Stomach (tissue), 8 donors: ENCODE measurements at regions not wholly inside any gene's neighbourhood (a gene's known extent, or its start where the extent isn't known, plus 50 kb on each side); places are given as distances from the start of the nearest gene placed in this dataset.

Source experiments
- DNase-seq, 2 donors: peaks; one replicate each; pipeline versions ENCODE4 v3.0.0 to v3.0.0-alpha.2; 2013 to 2019
- H3K27ac ChIP-seq, 5 donors: fragments of 200-600 bp in 4 of 5; sonication (generic) in 4 of 5; one replicate each; pipeline ENCODE4 v1.5.1; 2013 to 2019; ENCODE audit warnings: mild to moderate bottlenecking in 1 of 5, moderate library complexity in 1 of 5
- H3K27me3 ChIP-seq, 3 donors: fragments of 200-600 bp; sonication (generic); one replicate each; pipeline ENCODE4 v1.5.1; 2017 to 2019; ENCODE audit warnings: mixed run types in 1 of 3
- H3K36me3 ChIP-seq, 4 donors: fragments of 200-600 bp; sonication (generic); 1 replicate in 3 of 4; 2 replicates in 1 of 4; pipeline ENCODE4 v1.5.1; 2016 to 2019
- H3K4me1 ChIP-seq, 4 donors: fragments of 200-600 bp; sonication (generic); one replicate each; pipeline ENCODE4 v1.5.1; 2016 to 2019
- H3K4me3 ChIP-seq, 4 donors: fragments of 200-600 bp; sonication (generic) in 3 of 4; one replicate each; pipeline ENCODE4 v1.5.1; 2016 to 2019; ENCODE audit warnings: mild to moderate bottlenecking in 1 of 4
- H3K9me3 ChIP-seq, 4 donors: fragments of 200-600 bp; sonication (generic); one replicate each; pipeline ENCODE4 v1.5.1; 2016 to 2019
- EP300 ChIP-seq: sonication (generic); formaldehyde crosslinking; IDR thresholded peaks from one replicate; pipeline ENCODE4 v1.6.1; 2017; ENCODE audit warnings: antibody characterized with exemption
- POLR2A ChIP-seq, 4 donors: fragments of 450-650 bp; IDR thresholded peaks; one replicate each; pipeline ENCODE4 v1.6.1; 2016; ENCODE audit warnings: antibody characterized with exemption in 4 of 4, control low read depth in 2 of 4, mild to moderate bottlenecking in 1 of 4, moderate library complexity in 1 of 4
- POLR2AphosphoS5 ChIP-seq, 3 donors: sonication (generic); formaldehyde crosslinking; IDR thresholded peaks; one replicate each; pipeline ENCODE4 v1.6.1; 2016; ENCODE audit warnings: antibody characterized with exemption in 3 of 3
- WGBS, 5 donors: extraction: QIAGEN DNeasy Blood & Tissue Kit in 3 of 5; methylation state at CpG; one replicate each; pipeline versions ENCODE4 v1.1.5 to v1.1.7; 2013 to 2018; 5-methylcytosine and 5-hydroxymethylcytosine counted together
- intact Hi-C: fragments of 100-400 bp; cut with DNase I; formaldehyde crosslinking; loops from one replicate; pipeline ENCODE4 v1.15.1; 2023; ENCODE audit warnings: low total_unique reads
- TF ChIP-seq, protein P1 (sequence below), 7 experiments: fragments of 450-650 bp in 4 of 7; fragments of 200-600 bp in 3 of 7; sonication (generic) in 3 of 7; IDR thresholded peaks; one replicate each; pipeline ENCODE4 v1.5.1; 2016 to 2019; ENCODE audit warnings: antibody characterized with exemption in 7 of 7, control low read depth in 2 of 7, mild to moderate bottlenecking in 1 of 7
- donor health status: healthy with polysubstance abuse.
- donor health status: Bipolar disorder and iron deficiency.
- donor health status: healthy.

DNA sequence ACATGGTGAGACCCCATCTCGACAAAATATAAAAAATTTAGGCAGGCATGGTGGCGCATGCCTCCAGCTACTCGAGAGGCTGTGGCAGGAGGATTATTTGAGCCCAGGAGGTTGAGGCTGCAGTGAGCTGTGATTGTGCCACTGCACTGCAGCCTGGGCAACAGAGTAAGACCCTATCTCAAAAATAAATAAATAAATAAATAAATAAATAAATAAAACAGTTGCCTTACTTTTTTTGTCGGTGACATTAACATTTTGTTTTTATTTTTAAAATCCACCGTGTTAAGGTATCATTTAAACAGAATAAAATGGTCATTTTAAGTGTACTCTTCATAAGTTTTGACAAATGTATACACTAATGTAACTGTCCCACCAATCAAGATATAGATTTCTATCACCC is 57.0 kb downstream of the RASL11A start:
- 90 to 96% (median 91%) methylated on average over 5 of the region's 5 CpGs for WGBS, 5 donors
- DNase-seq = no peak
- Histone ChIP-seq H3K4me1 (no peaks in the 10 kb centered on the region), H3K9me3 (no peaks in the 10 kb centered on the region), H3K36me3 (no peaks in the 10 kb centered on the region), H3K27ac (no peak overlapping the region), H3K4me3 (no peak overlapping the region), H3K27me3 (peaks cover 0 to 12% (median 0%) of the 10 kb centered on the region in 3 donors)
- intact Hi-C loops = no loop called here
- no peak for TF ChIP-seq EP300
- TF ChIP-seq POLR2A (IDR thresholded peaks at IDR 0.05) = no peak
- TF ChIP-seq, protein P1, sequence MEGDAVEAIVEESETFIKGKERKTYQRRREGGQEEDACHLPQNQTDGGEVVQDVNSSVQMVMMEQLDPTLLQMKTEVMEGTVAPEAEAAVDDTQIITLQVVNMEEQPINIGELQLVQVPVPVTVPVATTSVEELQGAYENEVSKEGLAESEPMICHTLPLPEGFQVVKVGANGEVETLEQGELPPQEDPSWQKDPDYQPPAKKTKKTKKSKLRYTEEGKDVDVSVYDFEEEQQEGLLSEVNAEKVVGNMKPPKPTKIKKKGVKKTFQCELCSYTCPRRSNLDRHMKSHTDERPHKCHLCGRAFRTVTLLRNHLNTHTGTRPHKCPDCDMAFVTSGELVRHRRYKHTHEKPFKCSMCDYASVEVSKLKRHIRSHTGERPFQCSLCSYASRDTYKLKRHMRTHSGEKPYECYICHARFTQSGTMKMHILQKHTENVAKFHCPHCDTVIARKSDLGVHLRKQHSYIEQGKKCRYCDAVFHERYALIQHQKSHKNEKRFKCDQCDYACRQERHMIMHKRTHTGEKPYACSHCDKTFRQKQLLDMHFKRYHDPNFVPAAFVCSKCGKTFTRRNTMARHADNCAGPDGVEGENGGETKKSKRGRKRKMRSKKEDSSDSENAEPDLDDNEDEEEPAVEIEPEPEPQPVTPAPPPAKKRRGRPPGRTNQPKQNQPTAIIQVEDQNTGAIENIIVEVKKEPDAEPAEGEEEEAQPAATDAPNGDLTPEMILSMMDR (IDR thresholded peaks at IDR 0.05) = no peak
- no peak for TF ChIP-seq POLR2AphosphoS5 (IDR thresholded peaks at IDR 0.05)

DNA sequence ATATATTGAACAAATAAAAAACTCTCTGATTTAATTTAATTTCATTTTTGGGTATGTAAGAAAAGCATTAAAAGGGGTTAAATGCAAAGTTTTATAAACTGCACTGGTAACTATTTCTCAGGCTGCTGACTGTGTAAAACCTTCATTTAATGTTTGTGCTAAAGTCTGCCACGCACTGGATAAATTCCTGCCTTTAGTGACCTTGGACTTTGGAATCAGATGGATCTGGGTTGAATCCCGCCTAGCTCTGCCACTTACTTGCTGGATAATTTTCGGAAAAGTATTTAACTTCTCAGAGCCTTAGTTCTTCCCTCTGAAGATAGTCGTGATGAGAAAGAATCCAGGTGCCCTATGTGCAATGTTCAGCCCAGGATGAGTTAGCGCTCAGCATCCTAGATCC is 58.6 kb downstream of the RASL11A start:
- H3K27me3 ChIP-seq = peaks cover 0 to 12% (median 0%) of the 10 kb centered on the region in 3 donors
- H3K4me3 ChIP-seq = no peak overlapping the region
- TF ChIP-seq EP300 (no peak), POLR2AphosphoS5 (IDR thresholded peaks at IDR 0.05) (no peak), POLR2A (IDR thresholded peaks at IDR 0.05) (no peak)
- TF ChIP-seq, protein P1 (IDR thresholded peaks at IDR 0.05) = no peak
- H3K27ac ChIP-seq = no peak overlapping the region
- WGBS, 5 donors = 72 to 77% (median 73%) methylated on average over 5 of the region's 5 CpGs
- intact Hi-C loops = no loop called here
- H3K36me3 ChIP-seq = no peaks in the 10 kb centered on the region
- no peaks in the 10 kb centered on the region for H3K9me3 ChIP-seq
- H3K4me1 ChIP-seq = no peaks in the 10 kb centered on the region
- no peak for DNase-seq

DNA sequence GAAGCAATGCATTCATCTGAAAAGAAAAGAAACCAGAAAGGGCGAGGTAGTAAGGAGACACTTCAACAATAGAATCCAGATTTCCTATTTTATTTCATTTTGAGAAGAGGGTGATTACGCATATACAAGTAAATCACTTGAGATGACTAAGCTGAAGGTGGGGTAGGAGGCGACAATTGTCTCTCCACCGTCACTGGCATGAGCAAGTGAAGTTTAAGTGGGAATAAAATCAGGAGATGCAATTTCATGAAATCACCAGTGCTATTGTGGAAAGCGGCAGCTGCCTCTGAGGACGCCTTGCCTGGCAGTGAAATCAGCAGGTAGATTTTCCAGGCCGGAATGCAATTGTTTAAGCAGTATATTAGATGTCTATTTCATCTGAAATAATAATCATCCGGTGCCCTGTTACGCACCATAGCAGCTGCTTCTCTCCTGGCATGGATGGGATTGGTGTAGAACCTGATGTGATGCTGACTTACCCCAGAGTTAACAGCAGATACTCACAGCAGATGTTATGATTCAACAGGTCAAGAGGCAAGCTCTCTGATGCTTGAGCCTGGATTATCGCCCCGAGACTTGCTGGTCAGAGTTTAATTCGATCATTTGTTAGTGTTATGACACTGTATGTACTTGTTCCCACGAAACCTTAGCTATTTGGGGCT is 64.3 kb downstream of the RASL11A start:
- Histone ChIP-seq H3K36me3 (no peaks in the 10 kb centered on the region), H3K4me1 (peaks cover 0 to 5% (median 0%) of the 10 kb centered on the region in 4 donors), H3K9me3 (no peaks in the 10 kb centered on the region), H3K27me3 (peaks cover 0 to 1% (median 0%) of the 10 kb centered on the region in 3 donors), H3K4me3 (no peak overlapping the region), H3K27ac (no peak overlapping the region)
- intact Hi-C loops = no loop called here
- no peak for TF ChIP-seq POLR2A (IDR thresholded peaks at IDR 0.05)
- WGBS, 5 donors = 66 to 76% (median 75%) methylated on average over 13 of the region's 13 CpGs
- no peak for DNase-seq

DNA sequence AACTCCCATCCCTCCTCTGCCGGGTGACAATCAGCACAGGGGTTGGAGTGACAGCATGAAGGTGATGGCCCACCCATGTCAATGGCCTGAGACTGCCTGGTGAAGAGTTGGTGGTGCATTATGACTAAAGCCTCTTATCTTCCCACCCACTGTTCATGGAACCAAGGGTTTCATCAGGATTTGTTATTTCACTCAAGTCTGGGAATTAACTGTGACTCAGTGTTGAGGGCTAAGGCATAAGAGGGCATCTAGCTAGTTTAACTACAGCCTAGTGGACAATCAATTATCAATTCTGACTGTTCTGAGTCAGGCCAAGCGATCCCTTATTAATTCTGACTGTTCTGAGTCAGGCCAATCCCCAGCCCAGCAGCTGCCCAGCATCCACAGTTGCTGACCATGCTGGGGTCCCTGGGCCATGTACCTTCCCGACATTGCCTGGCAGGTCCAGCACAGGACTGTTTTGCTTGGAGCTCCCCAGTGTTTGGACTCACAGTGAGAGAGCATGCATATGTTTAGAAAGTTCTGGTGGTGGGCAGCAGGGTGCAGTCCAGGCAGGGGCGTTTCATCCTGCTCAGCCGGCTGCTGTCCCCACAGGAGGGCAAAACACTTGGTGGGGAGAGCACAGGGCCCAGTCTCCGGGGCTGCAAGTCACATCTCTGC is 65.5 kb downstream of the RASL11A start:
- Histone ChIP-seq H3K27me3 (no peaks in the 10 kb centered on the region), H3K4me1 (peaks cover 0 to 5% (median 0%) of the 10 kb centered on the region in 4 donors), H3K9me3 (no peaks in the 10 kb centered on the region), H3K27ac (no peak overlapping the region), H3K4me3 (no peak overlapping the region), H3K36me3 (no peaks in the 10 kb centered on the region)
- DNase-seq = no peak
- WGBS, 5 donors = 62 to 75% (median 64%) methylated on average over 6 of the region's 6 CpGs
- intact Hi-C loops = no loop called here
- no peak for TF ChIP-seq POLR2AphosphoS5 (IDR thresholded peaks at IDR 0.05)
- no peak for TF ChIP-seq EP300
- TF ChIP-seq POLR2A (IDR thresholded peaks at IDR 0.05) = no peak
- TF ChIP-seq, protein P1 (IDR thresholded peaks at IDR 0.05) = no peak

DNA sequence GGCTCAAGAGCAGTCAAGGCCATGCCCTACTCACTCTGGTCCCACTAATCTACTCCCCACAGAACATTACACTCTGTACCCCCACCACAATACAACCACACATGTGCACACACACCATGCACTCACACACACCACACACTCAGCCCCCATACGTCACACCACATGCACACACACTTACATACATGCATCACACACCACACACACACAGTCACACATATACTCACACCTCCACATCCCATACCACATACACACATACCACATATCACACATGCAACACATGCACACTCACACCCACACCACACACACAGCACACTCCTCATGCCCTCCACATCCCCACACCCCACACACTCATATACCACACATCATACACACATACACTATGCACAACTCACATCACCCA is 67.6 kb downstream of the RASL11A start:
- TF ChIP-seq POLR2A (IDR thresholded peaks at IDR 0.05) (no peak), EP300 (no peak), POLR2AphosphoS5 (IDR thresholded peaks at IDR 0.05) (no peak)
- TF ChIP-seq, protein P1 (IDR thresholded peaks at IDR 0.05) = no peak
- Histone ChIP-seq H3K4me1 (peaks cover 0 to 11% (median 0%) of the 10 kb centered on the region in 4 donors), H3K9me3 (no peaks in the 10 kb centered on the region), H3K36me3 (no peaks in the 10 kb centered on the region), H3K27ac (no peak overlapping the region), H3K27me3 (no peaks in the 10 kb centered on the region), H3K4me3 (no peak overlapping the region)
- intact Hi-C loops = no loop called here
- no peak for DNase-seq
- 63 to 100% (median 95%) methylated on average over 1 of the region's 1 CpG for WGBS, 5 donors
